NCI-H2029 treated with DMSO at 0.1 percent for 48 hours (cell line): ENCODE measurements at regions not wholly inside any gene's neighbourhood (a gene's known extent, or its start where the extent isn't known, plus 50 kb on each side); places are given as distances from the start of the nearest gene placed in this dataset.

Experiments used
- DNase-seq: peaks from one replicate; lab custom pipeline; 2025; lab: John Stamatoyannopoulos, UW

GRCh38 chr9:18396102-18396728, 77.7 kb upstream of the ADAMTSL1 start:
- no peak for DNase-seq

DNA sequence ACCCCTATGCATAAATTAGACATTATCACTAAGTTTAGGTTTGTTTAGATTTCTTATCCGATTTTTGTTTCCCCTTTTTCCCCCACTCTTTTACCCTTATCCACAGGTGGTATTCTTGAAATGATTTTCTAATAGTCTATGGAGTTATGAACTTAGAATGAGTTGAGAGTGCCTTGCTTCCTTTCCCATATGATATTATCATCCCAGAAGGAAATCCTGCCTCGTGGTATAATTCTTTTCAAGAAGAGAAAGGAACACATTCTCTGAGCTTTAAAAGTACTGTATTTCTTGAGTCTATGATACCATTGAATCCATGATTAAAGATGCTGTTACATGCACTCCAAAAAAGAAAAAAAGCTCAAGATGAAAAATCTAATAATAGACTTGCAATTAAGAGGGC, 76.9 kb upstream of the ADAMTSL1 start:
- DNase-seq, result no peak

GRCh38 chr9:18398038-18398437, 75.9 kb upstream of the ADAMTSL1 start:
- no peak for DNase-seq

GRCh38 chr9:18404434-18405029, 69.4 kb upstream of the ADAMTSL1 start:
- no peak for DNase-seq

DNA sequence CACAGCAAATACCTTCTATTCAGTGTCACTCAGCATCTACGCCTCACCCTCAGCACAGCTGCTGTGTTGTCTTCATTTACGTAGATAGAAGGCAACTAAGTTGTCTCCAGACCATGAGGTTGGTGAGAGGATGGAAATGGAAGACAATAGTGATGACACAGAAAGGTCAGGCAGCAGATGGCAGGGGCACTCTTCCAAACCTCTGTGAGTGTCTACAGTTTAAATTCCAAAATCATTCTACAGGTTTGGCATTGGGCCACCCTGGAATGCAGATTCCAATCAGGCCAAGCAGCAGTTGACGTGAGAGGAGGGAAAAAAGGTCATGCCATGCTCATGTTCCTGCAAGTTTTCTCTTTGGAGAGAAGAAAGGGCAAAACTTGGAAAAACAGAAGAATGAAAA, 68.7 kb upstream of the ADAMTSL1 start:
- DNase-seq, result no peak

DNA sequence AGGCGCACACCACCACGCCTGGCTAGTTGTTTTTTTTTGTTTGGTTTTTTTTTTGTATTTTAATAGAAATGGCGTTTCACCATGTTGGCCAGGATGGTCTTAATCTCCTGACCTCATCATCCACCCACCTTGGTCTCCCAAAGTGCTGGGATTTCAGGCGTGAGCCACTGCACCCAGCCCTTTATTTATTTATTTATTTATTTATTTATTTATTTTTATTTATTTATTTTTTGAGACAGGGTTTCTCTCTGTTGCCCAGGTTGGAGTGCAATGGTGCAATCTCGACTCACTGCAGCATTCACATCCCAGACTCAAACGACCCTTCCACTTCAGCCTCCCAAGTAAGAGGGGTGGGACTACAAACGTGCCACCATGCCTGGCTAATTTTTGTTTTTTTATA, 63.0 kb upstream of the ADAMTSL1 start:
- no peak for DNase-seq

DNA sequence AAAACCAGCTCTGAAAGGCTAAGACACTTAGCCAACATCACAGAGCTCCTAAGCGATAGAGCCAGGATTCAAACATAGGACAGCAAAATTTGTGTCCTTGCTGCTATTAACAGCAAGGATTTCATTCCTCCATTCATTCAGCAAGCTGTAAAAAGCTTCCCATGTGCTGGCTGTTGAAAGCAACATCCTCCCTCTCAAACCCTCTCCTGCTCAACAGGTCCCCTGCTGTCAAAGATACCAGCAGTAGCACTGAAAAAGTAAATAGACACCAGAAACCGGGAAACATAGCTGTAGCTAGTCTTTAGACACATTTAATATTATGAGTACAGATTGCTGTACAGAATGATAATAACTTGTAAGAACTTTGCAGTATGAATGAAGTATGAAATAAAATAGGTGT, 52.6 kb upstream of the ADAMTSL1 start:
- DNase-seq, result no peak

GRCh38 chr9:18422296-18423036, 51.5 kb upstream of the ADAMTSL1 start:
- DNase-seq, result no peak

DNA sequence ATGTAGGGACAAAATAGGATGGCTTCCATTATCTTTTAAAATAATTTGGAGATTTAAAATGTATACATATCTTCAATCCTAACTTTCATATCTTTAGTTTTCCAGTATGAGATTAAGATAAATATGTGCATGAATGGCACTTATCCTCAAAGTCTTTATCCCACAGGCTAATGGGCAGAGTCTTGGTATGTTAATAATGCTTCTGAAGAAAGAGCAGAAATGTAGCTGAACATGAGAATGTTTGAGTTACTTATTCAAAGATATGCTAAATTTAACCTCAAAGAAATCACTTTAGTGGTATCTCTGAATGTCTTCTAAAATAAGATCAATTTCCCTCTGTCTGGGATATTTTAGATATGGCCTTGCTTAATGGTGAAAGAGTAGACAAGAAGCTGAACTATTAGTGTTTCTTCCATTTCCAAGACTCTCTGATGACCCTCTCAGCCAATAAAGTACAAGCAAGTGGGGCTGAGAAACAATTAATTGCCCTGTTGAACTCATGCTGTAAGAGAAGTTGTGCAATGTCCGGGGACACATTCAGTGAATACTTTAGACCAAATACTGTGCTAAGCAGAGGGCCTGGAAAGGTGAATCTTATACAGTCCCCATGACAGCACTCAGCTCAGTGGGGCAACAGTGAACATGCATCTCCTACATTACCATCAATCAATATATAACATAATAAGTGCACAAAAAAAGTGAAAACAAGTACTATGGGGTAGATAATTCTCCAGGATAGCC, 50.0 kb upstream of the ADAMTSL1 start:
- no peak for DNase-seq
